Peyer's patch (tissue), 4 donors: ENCODE measurements at regions not wholly inside any gene's neighbourhood (a gene's known extent, or its start where the extent isn't known, plus 50 kb on each side); places are given as distances from the start of the nearest gene placed in this dataset.
"Not testable (repeated sequence)": the region's sequence is repeated elsewhere in the genome, so short reads cannot be mapped to it uniquely, and the experiment has no call there.

Source experiments
- POLR2A ChIP-seq, 2 donors: fragments of 450-650 bp; IDR thresholded peaks; one replicate each; pipeline ENCODE4 v1.5.1; 2017; ENCODE audit warnings: antibody characterized with exemption in 2 of 2, mild to moderate bottlenecking in 2 of 2, moderate library complexity in 2 of 2
- TF ChIP-seq, protein P1 (sequence below), 6 experiments: fragments of 450-650 bp in 4 of 6; fragments of 200-600 bp in 2 of 6; sonication (generic) in 1 of 6; IDR thresholded peaks; one replicate each; pipeline ENCODE4 v1.5.1; 2017 to 2019; ENCODE audit warnings: antibody characterized with exemption in 6 of 6, mild to moderate bottlenecking in 3 of 6, moderate library complexity in 1 of 6

DNA sequence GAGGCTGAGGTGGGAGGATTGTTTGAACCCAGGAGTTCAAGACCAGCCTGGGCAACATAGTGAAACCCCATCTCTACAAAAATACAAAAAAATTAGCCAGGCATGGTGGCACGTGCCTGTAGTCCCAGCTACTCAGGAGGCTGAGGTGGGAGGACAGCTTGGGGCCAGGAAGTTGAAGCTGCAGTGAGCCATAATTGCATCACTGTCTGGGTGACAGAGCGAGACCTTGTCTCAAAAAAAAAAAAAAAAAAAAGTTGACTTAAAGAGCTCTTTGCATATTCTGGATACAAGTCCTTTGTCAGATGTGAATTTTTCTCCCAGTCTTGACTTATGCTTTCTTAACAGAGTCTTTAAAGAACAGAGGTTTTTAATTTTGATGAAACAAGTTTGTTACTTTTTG lies 79.9 kb upstream of the RPH3AL start:
- TF ChIP-seq, protein P1, sequence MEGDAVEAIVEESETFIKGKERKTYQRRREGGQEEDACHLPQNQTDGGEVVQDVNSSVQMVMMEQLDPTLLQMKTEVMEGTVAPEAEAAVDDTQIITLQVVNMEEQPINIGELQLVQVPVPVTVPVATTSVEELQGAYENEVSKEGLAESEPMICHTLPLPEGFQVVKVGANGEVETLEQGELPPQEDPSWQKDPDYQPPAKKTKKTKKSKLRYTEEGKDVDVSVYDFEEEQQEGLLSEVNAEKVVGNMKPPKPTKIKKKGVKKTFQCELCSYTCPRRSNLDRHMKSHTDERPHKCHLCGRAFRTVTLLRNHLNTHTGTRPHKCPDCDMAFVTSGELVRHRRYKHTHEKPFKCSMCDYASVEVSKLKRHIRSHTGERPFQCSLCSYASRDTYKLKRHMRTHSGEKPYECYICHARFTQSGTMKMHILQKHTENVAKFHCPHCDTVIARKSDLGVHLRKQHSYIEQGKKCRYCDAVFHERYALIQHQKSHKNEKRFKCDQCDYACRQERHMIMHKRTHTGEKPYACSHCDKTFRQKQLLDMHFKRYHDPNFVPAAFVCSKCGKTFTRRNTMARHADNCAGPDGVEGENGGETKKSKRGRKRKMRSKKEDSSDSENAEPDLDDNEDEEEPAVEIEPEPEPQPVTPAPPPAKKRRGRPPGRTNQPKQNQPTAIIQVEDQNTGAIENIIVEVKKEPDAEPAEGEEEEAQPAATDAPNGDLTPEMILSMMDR (IDR thresholded peaks at IDR 0.05), result not testable (repeated sequence)
- TF ChIP-seq POLR2A (IDR thresholded peaks at IDR 0.05), result not testable (repeated sequence)
